SJCRH30 (cell line): ENCODE measurements at regions not wholly inside any gene's neighbourhood (a gene's known extent, or its start where the extent isn't known, plus 50 kb on each side); places are given as distances from the start of the nearest gene placed in this dataset.

Experiments used
- DNase-seq, 2 experiments: peaks; one replicate each; pipeline ENCODE4 v3.0.0-alpha.2; 2015 to 2020
- H3K27ac ChIP-seq: fragments of 250-450 bp; sonication (Bioruptor Pico); 2 replicates; pipeline ENCODE4 v1.5.1; 2020; ENCODE audit warnings: mild to moderate bottlenecking, moderate library complexity
- H3K27me3 ChIP-seq: fragments of 250-450 bp; sonication (Bioruptor Pico); 2 replicates; pipeline ENCODE4 v1.5.1; 2020; ENCODE audit warnings: mild to moderate bottlenecking, moderate library complexity
- H3K36me3 ChIP-seq: fragments of 250-450 bp; sonication (Bioruptor Pico); 2 replicates; pipeline ENCODE4 v1.5.1; 2020; ENCODE audit warnings: mild to moderate bottlenecking, moderate library complexity
- H3K4me1 ChIP-seq: fragments of 250-450 bp; sonication (Bioruptor Pico); 2 replicates; pipeline ENCODE4 v1.5.1; 2020; ENCODE audit warnings: mild to moderate bottlenecking, moderate library complexity
- H3K4me3 ChIP-seq: fragments of 250-450 bp; sonication (Bioruptor Pico); 2 replicates; pipeline ENCODE4 v1.5.1; 2020; ENCODE audit warnings: mild to moderate bottlenecking, moderate library complexity
- H3K9me3 ChIP-seq: fragments of 250-450 bp; sonication (Bioruptor Pico); replicated peaks from 2 replicates; pipeline ENCODE4 v1.5.1; 2020; ENCODE audit warnings: mild to moderate bottlenecking, moderate library complexity

DNA sequence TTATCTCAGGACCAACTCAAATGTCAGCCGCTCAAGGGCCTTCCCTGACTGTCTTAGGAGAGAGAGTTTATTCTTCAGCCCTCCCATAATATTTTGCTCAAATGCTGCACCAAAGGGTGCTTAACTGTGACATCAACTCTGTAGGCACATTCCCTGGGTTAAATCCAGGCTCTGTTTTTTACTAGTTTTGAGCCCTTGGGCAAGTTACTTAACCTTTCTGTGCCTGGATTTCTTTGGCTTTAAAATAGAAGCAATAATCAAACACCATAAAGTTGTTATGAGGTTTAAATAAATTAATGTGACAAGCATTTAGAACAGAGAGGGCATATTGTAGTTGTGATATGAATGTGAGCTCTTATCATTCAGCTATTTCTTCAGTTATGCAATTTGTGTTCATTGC is 54.2 kb upstream of the LIMCH1 start:
- no peak overlapping the region for H3K4me3 ChIP-seq
- no peaks in the 10 kb centered on the region for H3K27me3 ChIP-seq
- no peaks in the 10 kb centered on the region for H3K9me3 ChIP-seq
- no peak for DNase-seq
- peaks cover under 1% of the 10 kb centered on the region for H3K4me1 ChIP-seq
- 0 out of 2 replicates have a peak, but pooled peaks cover 4% of the 10 kb centered on the region for H3K36me3 ChIP-seq
- no peak overlapping the region for H3K27ac ChIP-seq

- H3K27ac ChIP-seq: no peak overlapping the region
- DNase-seq: no peak
Measured at GRCh38 chr4:41485041-41485440, 52.9 kb upstream of the LIMCH1 start.

DNA sequence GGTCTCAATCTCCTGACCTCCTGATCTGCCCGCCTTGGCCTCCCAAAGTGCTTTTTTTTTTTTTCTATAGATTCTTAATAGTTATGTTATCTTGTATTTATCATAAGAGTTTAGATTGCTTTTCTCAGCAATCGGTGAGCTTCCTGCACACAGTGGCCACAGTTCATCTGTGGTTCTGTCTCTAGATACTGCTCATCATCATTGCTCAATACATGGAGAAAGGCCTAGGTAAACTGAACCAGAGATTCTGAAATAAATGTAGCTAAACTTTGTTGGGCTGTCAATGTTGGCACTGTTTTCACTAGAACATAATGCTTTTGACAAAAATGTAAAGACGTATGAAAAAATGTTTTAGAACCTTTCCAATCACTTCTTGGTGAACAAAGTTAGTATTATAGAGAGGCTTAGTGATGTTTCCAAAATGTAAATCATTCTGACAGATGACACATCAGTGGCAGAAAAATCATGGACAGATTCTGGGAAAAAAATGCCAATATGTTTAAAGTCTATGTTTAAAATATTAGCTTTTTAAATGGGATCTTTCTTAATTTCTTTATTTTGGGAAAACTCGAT is 50.0 kb upstream of the LIMCH1 start:
- no peaks in the 10 kb centered on the region for H3K9me3 ChIP-seq
- 0 out of 2 replicates have a peak, but pooled peaks cover 4% of the 10 kb centered on the region for H3K36me3 ChIP-seq
- no peaks in the 10 kb centered on the region for H3K27me3 ChIP-seq
- no peaks in the 10 kb centered on the region for H3K4me1 ChIP-seq
- H3K27ac ChIP-seq: no peak overlapping the region
- H3K4me3 ChIP-seq: no peak overlapping the region
- no peak for DNase-seq

More at GRCh38 chr4:41485041-41485440, 52.9 kb upstream of the LIMCH1 start:
- no peaks in the 10 kb centered on the region for H3K4me1 ChIP-seq
- no peak overlapping the region for H3K4me3 ChIP-seq
- 0 out of 2 replicates have a peak, but pooled peaks cover 4% of the 10 kb centered on the region for H3K36me3 ChIP-seq
- H3K9me3 ChIP-seq: no peaks in the 10 kb centered on the region
- no peaks in the 10 kb centered on the region for H3K27me3 ChIP-seq
